Natural killer cell (primary cell): ENCODE measurements at regions not wholly inside any gene's neighbourhood (a gene's known extent, or its start where the extent isn't known, plus 50 kb on each side); places are given as distances from the start of the nearest gene placed in this dataset.
A peak's percentile ranks its signal among the peaks of the same experiment; 100 is the strongest.

Experiments used
- ATAC-seq, 3 donors: fragments of 150-1000 bp in 2 of 3; fragments of 200-7000 bp in 1 of 3; cut with Tn5 transposase; 1 replicate in 1 of 3; 2 replicates in 2 of 3; pipeline ENCODE4 v1.10.0; 2021; ENCODE audit warnings: mild to moderate bottlenecking in 2 of 3, moderate library complexity in 2 of 3
- DNase-seq, 2 donors: peaks; one replicate each; pipeline versions ENCODE4 v3.0.0 to v3.0.0-alpha.2; 2013 to 2021; ENCODE audit warnings: mixed read lengths in 1 of 2
- H3K27ac ChIP-seq: one replicate; pipeline ENCODE4 v1.5.1; 2013; ENCODE audit warnings: mild to moderate bottlenecking, low read length
- H3K27me3 ChIP-seq: one replicate; pipeline ENCODE4 v1.6.1; 2013; ENCODE audit warnings: low read length; ENCODE audit not compliant: control insufficient read depth, insufficient read depth
- H3K36me3 ChIP-seq: one replicate; pipeline ENCODE4 v1.6.1; 2013; ENCODE audit warnings: low read length; ENCODE audit not compliant: control insufficient read depth, insufficient read depth
- H3K4me1 ChIP-seq: one replicate; pipeline ENCODE4 v1.6.1; 2013; ENCODE audit warnings: low read length; ENCODE audit not compliant: control insufficient read depth, insufficient read depth
- H3K4me3 ChIP-seq: one replicate; pipeline ENCODE4 v1.5.1; 2013; ENCODE audit warnings: low read length
- H3K9me3 ChIP-seq: one replicate; pipeline ENCODE4 v1.6.1; 2013; ENCODE audit warnings: low read length; ENCODE audit not compliant: control insufficient read depth, insufficient read depth
- H3K27ac Mint-ChIP-seq, 2 donors: one replicate each; pipeline ENCODE4 v1.8.0; 2022; ENCODE audit warnings: mild to moderate bottlenecking in 2 of 2, mixed read lengths in 2 of 2, moderate library complexity in 1 of 2
- H3K27me3 Mint-ChIP-seq, 2 donors: one replicate each; pipeline ENCODE4 v1.8.0; 2022; ENCODE audit warnings: low read depth in 2 of 2, mixed read lengths in 2 of 2
- H3K36me3 Mint-ChIP-seq: one replicate; pipeline ENCODE4 v1.8.0; 2022; ENCODE audit warnings: mixed read lengths
- H3K4me1 Mint-ChIP-seq, 2 donors: one replicate each; pipeline ENCODE4 v1.8.0; 2022; ENCODE audit warnings: mixed read lengths in 2 of 2
- H3K4me3 Mint-ChIP-seq: one replicate; pipeline ENCODE4 v1.8.0; 2022; ENCODE audit warnings: mild to moderate bottlenecking, moderate library complexity, mixed read lengths
- H3K9me3 Mint-ChIP-seq, 2 donors: one replicate each; pipeline ENCODE4 v1.8.0; 2022; ENCODE audit warnings: mixed read lengths in 2 of 2
- WGBS: methylation state at CpG from one replicate; pipeline ENCODE4 v1.1.7; 2013; ENCODE audit warnings: missing lambda C conversion rate; ENCODE audit not compliant: insufficient coverage; 5-methylcytosine and 5-hydroxymethylcytosine counted together
- intact Hi-C: fragments of 100-400 bp; cut with micrococcal nuclease; formaldehyde crosslinking; loops from one replicate; pipeline ENCODE4 v1.14.2; 2022
- TF ChIP-seq, protein P1 (sequence below): fragments of 200-600 bp; IDR thresholded peaks from one replicate; pipeline ENCODE4 v1.8.0; 2022; ENCODE audit warnings: antibody characterized with exemption

DNA sequence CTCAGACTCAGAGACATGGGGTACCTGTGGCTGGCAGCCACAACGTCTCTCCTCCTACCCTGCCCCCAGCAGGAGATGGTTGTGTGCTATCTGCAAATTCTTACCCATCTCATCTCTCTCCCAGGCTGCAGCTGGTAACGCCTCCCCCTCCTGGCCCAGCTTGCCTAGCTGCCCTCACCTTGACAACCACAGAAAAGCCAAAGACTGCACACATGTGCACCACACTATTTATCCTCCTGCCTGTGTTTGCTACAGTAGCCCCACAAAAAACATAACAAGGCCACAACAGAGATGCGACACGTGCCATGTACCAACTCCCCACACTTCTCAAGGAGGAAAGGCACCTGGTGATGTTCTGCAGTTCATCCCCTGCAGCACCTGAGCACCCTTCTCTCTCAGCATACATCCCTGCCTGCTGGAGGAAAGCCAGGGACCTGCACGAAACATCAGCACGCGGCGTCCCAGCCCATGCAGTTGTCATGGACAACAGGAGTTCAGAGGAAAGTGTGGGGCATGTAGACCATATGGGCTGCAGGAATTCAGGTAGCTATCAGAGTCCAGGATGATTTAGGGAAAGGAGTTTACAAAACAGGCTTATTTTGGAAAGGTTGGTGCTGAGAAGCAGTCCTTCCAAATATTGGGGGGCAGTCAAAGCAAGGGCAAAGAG, 168.7 kb downstream of the C5orf15 start:
- Histone ChIP-seq H3K4me1 (no peaks in the 10 kb centered on the region), H3K4me3 (no peak overlapping the region), H3K27me3 (no peaks in the 10 kb centered on the region), H3K36me3 (no peaks in the 10 kb centered on the region), H3K9me3 (no peaks in the 10 kb centered on the region), H3K27ac (no peak overlapping the region)
- DNase-seq (no peak), ATAC-seq (peak in 1 of 3 donors; percentile 3)
- intact Hi-C loops = no loop called here
- peaks cover 20 to 26% of the 10 kb centered on the region in 2 donors for H3K27me3 Mint-ChIP-seq
- no peak overlapping the region for H3K4me3 Mint-ChIP-seq
- no peaks in the 10 kb centered on the region for H3K4me1 Mint-ChIP-seq
- no peaks in the 10 kb centered on the region for H3K36me3 Mint-ChIP-seq
- no peak overlapping the region for H3K27ac Mint-ChIP-seq
- TF ChIP-seq, protein P1, sequence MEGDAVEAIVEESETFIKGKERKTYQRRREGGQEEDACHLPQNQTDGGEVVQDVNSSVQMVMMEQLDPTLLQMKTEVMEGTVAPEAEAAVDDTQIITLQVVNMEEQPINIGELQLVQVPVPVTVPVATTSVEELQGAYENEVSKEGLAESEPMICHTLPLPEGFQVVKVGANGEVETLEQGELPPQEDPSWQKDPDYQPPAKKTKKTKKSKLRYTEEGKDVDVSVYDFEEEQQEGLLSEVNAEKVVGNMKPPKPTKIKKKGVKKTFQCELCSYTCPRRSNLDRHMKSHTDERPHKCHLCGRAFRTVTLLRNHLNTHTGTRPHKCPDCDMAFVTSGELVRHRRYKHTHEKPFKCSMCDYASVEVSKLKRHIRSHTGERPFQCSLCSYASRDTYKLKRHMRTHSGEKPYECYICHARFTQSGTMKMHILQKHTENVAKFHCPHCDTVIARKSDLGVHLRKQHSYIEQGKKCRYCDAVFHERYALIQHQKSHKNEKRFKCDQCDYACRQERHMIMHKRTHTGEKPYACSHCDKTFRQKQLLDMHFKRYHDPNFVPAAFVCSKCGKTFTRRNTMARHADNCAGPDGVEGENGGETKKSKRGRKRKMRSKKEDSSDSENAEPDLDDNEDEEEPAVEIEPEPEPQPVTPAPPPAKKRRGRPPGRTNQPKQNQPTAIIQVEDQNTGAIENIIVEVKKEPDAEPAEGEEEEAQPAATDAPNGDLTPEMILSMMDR = no peak
- no peaks in the 10 kb centered on the region for H3K9me3 Mint-ChIP-seq
- no CpG with 5 or more reads among the region's 8 CpGs for WGBS

DNA sequence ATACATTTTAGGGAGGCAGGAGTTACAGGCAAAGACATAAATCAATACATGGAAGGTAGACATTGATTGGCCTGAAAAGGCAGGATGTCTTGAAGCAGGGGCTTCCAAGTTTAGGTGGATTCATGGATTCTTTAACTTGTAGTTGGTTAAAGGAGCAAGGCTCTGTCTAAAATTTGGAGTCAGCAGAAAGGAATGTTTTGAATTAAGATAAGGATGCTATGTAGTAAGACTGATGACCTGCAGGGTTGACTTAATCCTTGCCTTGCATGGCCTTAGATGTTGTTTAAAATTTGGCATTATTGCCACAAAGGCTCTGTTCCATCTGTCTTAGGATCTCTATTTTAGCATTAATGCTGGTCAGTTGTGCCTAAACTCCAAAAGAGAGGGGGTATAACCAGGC, 171.3 kb downstream of the C5orf15 start:
- Mint-ChIP-seq H3K36me3 (no peaks in the 10 kb centered on the region), H3K4me1 (no peaks in the 10 kb centered on the region), H3K9me3 (no peaks in the 10 kb centered on the region), H3K27me3 (peaks cover 20 to 23% of the 10 kb centered on the region in 2 donors), H3K4me3 (no peak overlapping the region), H3K27ac (no peak overlapping the region)
- H3K36me3 ChIP-seq = no peaks in the 10 kb centered on the region
- TF ChIP-seq, protein P1 = no peak
- DNase-seq (no peak), ATAC-seq (no peak)
- H3K27me3 ChIP-seq = no peaks in the 10 kb centered on the region
- no peaks in the 10 kb centered on the region for H3K4me1 ChIP-seq
- no peak overlapping the region for H3K4me3 ChIP-seq
- no peak overlapping the region for H3K27ac ChIP-seq
- intact Hi-C loops = no loop called here
- H3K9me3 ChIP-seq = no peaks in the 10 kb centered on the region

DNA sequence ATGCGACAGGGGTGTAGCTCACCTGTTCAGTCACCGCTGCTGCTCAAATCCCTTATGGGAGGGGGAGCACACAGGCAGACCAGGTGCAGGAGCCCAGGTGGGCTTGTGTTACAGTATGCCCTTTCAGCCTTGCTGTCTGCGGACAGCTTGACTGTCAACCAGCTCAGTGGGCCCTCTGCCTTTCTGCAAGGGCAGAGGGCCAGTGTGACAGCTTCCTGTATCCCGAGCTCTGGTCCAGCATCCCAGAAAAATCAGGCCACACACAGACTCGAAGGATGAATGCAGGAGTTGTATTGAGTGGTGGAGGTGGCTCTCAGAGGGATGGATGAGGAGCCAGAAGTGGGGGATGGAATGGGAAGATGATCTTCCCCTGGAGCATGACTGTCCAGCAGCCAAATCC, 172.2 kb downstream of the C5orf15 start:
- TF ChIP-seq, protein P1 = no peak
- no peak overlapping the region for H3K27ac Mint-ChIP-seq
- no peak overlapping the region for H3K27ac ChIP-seq
- intact Hi-C loops = no loop called here
- H3K4me1 ChIP-seq = no peaks in the 10 kb centered on the region
- peaks cover 17 to 19% of the 10 kb centered on the region in 2 donors for H3K27me3 Mint-ChIP-seq
- no peaks in the 10 kb centered on the region for H3K9me3 ChIP-seq
- no peak for DNase-seq
- WGBS = 62% methylated on average over 5 of the region's 5 CpGs
- H3K9me3 Mint-ChIP-seq = no peaks in the 10 kb centered on the region
- H3K36me3 Mint-ChIP-seq = no peaks in the 10 kb centered on the region
- H3K36me3 ChIP-seq = no peaks in the 10 kb centered on the region
- H3K4me1 Mint-ChIP-seq = no peaks in the 10 kb centered on the region
- ATAC-seq = no peak
- no peaks in the 10 kb centered on the region for H3K27me3 ChIP-seq
- H3K4me3 Mint-ChIP-seq = no peak overlapping the region
- H3K4me3 ChIP-seq = no peak overlapping the region

DNA sequence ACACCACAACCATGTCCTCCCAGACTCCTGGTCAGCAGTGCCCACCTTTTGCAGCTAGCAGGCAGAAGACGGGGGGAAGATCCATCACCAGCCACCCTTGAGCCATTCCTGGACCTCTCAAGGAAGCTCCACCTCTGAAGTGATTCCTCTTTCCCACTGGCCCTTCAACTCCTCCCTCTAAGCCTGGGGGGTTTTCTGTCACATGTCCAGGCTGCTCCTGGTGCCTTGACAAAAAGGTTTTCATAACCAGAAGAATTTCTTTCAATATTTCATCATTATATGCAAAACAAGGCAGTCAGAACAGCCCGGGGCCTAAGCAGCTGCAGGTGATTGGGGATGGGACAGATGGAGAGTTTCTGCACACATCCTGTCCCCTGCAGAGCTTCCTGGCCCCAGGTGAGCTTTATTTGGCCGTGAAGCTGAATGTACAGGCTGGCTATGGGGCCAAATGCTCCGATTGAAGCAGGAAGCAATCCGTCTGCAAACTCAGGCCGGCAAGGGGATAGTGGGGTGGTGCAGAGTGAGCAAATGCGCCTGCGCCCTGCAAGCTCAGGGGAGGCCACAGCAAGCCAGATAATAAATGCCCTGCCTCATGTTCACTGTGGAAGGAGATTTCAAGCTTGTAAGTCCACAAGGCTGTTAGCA, 173.5 kb downstream of the C5orf15 start:
- ATAC-seq = no peak
- no peak overlapping the region for H3K4me3 ChIP-seq

More for the DNA sequence above, 173.5 kb downstream of the C5orf15 start:
- no peaks in the 10 kb centered on the region for H3K9me3 Mint-ChIP-seq
- H3K4me1 ChIP-seq = no peaks in the 10 kb centered on the region
- 81% methylated on average over 7 of the region's 8 CpGs for WGBS
- TF ChIP-seq, protein P1 = no peak
- DNase-seq = no peak
- H3K27ac Mint-ChIP-seq = no peak overlapping the region
- no peak overlapping the region for H3K4me3 Mint-ChIP-seq
- H3K27me3 ChIP-seq = no peaks in the 10 kb centered on the region
- H3K27ac ChIP-seq = no peak overlapping the region
- no peaks in the 10 kb centered on the region for H3K36me3 Mint-ChIP-seq
- no peaks in the 10 kb centered on the region for H3K36me3 ChIP-seq
- no peaks in the 10 kb centered on the region for H3K4me1 Mint-ChIP-seq
- H3K9me3 ChIP-seq = no peaks in the 10 kb centered on the region
- peaks cover 18 to 25% of the 10 kb centered on the region in 2 donors for H3K27me3 Mint-ChIP-seq
- intact Hi-C loops = no loop called here
